HG02870 (cell line): ENCODE measurements at regions not wholly inside any gene's neighbourhood (a gene's known extent, or its start where the extent isn't known, plus 50 kb on each side); places are given as distances from the start of the nearest gene placed in this dataset.

ENCODE experiments used
- ATAC-seq: cut with Tn5 transposase; IDR thresholded peaks from one replicate; pipeline ENCODE4 v1.9.1; 2021; ENCODE audit warnings: mild to moderate bottlenecking, moderate library complexity; ENCODE audit not compliant: unreplicated experiment

GRCh38 chr7:41313171-41313570 lies 389.7 kb downstream of the INHBA start:
- ATAC-seq, result no peak

- no peak for ATAC-seq
These were observed 390.7 kb downstream of the INHBA start for GRCh38 chr7:41312235-41312634.

- ATAC-seq, result no peak
These were observed 391.6 kb downstream of the INHBA start for GRCh38 chr7:41311301-41311700.

- no peak for ATAC-seq
These were observed 396.4 kb downstream of the INHBA start for GRCh38 chr7:41306486-41306885.

- ATAC-seq, result no peak
These were observed 397.9 kb downstream of the INHBA start for GRCh38 chr7:41305001-41305400.

GRCh38 chr7:41303709-41304108 lies 399.2 kb downstream of the INHBA start:
- no peak for ATAC-seq

GRCh38 chr7:41298409-41298808 lies 404.5 kb downstream of the INHBA start:
- ATAC-seq, result no peak

GRCh38 chr7:41297166-41297565 lies 405.7 kb downstream of the INHBA start:
- ATAC-seq, result no peak

- ATAC-seq, result no peak
These were observed 407.5 kb downstream of the INHBA start for GRCh38 chr7:41295455-41295815.

- no peak for ATAC-seq
These were observed 408.1 kb downstream of the INHBA start for GRCh38 chr7:41294556-41295454.

- ATAC-seq, result no peak
These were observed 410.4 kb downstream of the INHBA start for GRCh38 chr7:41292487-41292886.

- ATAC-seq, result no peak
These were observed 415.1 kb downstream of the INHBA start for GRCh38 chr7:41287559-41288335.

- no peak for ATAC-seq
These were observed 422.4 kb downstream of the INHBA start for GRCh38 chr7:41280491-41280890.

- no peak for ATAC-seq
These were observed 425.3 kb downstream of the INHBA start for GRCh38 chr7:41277561-41277960.

- ATAC-seq, result no peak
These were observed 427.6 kb downstream of the INHBA start for GRCh38 chr7:41275255-41275654.

- no peak for ATAC-seq
These were observed 428.7 kb downstream of the INHBA start for GRCh38 chr7:41274179-41274578.

- ATAC-seq, result no peak
These were observed 430.2 kb downstream of the INHBA start for GRCh38 chr7:41272664-41273063.

- no peak for ATAC-seq
These were observed 434.0 kb downstream of the INHBA start for GRCh38 chr7:41268878-41269277.

- ATAC-seq, result no peak
These were observed 441.8 kb downstream of the INHBA start for GRCh38 chr7:41261080-41261479.

GRCh38 chr7:41257660-41258059 lies 445.2 kb downstream of the INHBA start:
- no peak for ATAC-seq

GRCh38 chr7:41256186-41256945 lies 446.5 kb downstream of the INHBA start:
- no peak for ATAC-seq
